GM12891 (cell line): ENCODE measurements at regions not wholly inside any gene's neighbourhood (a gene's known extent, or its start where the extent isn't known, plus 50 kb on each side); places are given as distances from the start of the nearest gene placed in this dataset.

ENCODE experiments used
- POLR2A ChIP-seq: IDR thresholded peaks from 2 replicates; pipeline ENCODE4 v1.6.1; 2011; ENCODE audit warnings: low read depth, low read length, control low read depth
- POLR2AphosphoS5 ChIP-seq: IDR thresholded peaks from 2 replicates; pipeline ENCODE4 v1.6.1; 2011; ENCODE audit warnings: low read depth, low read length, control low read depth
- TAF1 ChIP-seq: IDR thresholded peaks from 2 replicates; pipeline ENCODE4 v1.6.1; 2011; ENCODE audit warnings: low read depth, low read length, control low read depth

DNA sequence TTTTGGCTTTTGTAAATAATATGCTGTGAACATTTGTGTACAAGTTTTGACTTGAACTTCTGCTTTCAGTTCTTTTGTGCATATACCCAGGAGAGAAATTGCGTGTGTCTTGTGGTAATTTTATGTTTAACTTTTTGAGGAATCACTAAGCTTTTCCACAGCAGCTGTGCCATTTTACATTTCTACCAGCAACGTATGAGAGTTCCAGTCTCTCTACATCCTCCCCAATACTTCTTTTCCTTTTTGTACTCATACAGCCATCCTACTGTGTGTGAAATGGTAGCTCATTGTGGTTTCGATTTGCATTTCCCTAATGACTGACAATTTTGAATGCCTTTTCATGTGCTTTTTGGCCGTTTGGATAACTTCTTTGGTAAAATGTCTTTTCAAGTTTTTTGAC, 66.3 kb upstream of the INHBA start:
- TF ChIP-seq POLR2AphosphoS5 (no peak), TAF1 (no peak), POLR2A (no peak)
